Activated CD8-positive, alpha-beta memory T cell treated with anti-CD3 and anti-CD28 coated beads for 1 hour (primary cell): ENCODE measurements at regions not wholly inside any gene's neighbourhood (a gene's known extent, or its start where the extent isn't known, plus 50 kb on each side); places are given as distances from the start of the nearest gene placed in this dataset.

Experiments
- DNase-seq, 2 donors: peaks; one replicate each; pipeline ENCODE4 v3.0.0-alpha.2; 2020; ENCODE audit warnings: low read depth in 1 of 2; ENCODE audit errors: extremely low read depth in 1 of 2

DNA sequence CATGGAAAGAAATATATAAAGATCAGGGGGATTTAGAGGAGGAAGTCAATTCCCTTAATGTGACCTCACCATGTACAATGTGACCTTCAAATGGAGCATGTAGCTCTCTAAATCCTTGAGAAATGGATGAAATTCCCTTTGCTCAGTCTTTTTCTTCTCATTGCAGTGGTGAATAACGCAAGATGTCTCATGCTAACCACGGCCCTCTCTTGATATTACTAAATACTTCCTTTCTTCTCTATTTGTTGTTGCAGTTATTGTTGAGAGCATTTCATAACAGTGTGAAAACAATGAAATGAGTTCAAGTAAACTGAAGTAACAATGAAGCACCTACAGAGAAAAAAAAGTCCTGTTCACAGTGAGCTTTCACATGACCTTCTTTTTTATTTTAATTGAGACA, 55.6 kb downstream of the ZNF281 start:
- DNase-seq, result no peak

DNA sequence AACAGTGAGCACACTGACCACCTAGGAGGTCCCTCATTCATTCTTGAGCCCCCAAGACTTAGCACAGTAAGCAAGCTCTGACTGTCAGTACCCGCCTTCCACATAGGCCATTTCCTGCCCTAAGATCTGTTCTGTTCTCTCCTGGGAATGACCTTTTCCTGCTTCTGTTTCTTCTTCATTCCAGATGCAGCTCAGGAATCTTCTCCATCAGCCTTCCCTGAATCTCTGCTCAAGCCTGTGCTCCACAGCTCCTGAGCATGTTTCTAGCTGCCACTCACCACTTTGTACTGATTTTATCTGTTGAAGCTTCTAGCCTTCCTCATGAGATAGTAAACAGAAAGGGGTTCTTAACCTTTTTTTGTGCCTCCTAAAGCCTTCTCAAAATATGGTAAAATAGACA, 56.6 kb downstream of the ZNF281 start:
- no peak for DNase-seq

- DNase-seq, result no peak
These were observed 57.8 kb downstream of the ZNF281 start for GRCh38 chr1:200351826-200352549.

DNA sequence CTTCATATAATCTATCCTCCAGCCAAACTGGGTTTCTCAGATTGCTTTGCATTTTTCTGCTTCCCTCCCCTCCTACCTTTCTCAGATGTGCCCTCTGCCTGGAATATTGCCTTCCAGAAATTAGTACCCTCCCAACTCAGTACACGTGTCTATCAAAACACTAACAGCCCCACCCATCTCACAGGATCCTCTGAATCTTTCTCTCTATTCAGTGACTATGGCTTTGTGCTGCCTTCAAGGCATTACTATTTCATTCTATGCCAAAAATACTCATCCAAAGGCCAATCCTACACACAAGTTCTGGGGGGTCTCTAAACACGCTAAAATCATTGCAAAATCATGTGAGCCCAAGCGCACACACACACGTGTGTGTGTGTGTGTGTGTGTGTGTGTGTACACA, 58.4 kb downstream of the ZNF281 start:
- no peak for DNase-seq

GRCh38 chr1:200346700-200347099, 63.1 kb downstream of the ZNF281 start:
- DNase-seq, result no peak

GRCh38 chr1:200345520-200345919, 64.3 kb downstream of the ZNF281 start:
- DNase-seq, result no peak

- DNase-seq, result no peak
These were observed 66.0 kb downstream of the ZNF281 start for GRCh38 chr1:200343874-200344273.

GRCh38 chr1:200342511-200343311, 67.1 kb downstream of the ZNF281 start:
- no peak for DNase-seq

- DNase-seq, result no peak
These were observed 71.4 kb downstream of the ZNF281 start for GRCh38 chr1:200338451-200338850.

GRCh38 chr1:200337831-200338230, 72.0 kb downstream of the ZNF281 start:
- no peak for DNase-seq

- DNase-seq, result no peak
These were observed 72.4 kb downstream of the ZNF281 start for GRCh38 chr1:200337410-200337809.

DNA sequence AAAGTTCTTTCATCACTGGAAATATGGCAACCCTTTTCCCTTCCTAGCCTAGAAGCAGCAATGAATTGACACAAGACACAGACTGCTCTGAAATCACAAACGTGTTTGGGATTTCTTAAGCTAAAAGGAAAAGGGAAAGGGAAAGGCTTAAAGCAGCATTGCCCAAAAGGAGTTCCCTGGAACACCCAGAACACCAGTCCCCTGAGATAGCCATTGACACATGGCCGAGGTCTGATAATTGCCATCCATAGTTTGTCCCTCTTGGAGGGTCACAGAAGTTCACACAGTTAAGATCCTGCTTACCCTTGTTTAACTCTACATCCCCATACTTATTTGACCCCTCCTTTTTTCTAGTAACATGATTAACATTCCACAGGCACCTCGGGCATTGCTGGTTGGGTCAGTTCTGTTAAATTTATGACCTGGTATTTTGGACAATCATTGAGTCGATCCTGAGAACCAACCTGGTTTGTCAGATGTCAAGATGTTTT, 72.9 kb downstream of the ZNF281 start:
- no peak for DNase-seq

- no peak for DNase-seq
These were observed 73.6 kb downstream of the ZNF281 start for GRCh38 chr1:200336101-200336845.

DNA sequence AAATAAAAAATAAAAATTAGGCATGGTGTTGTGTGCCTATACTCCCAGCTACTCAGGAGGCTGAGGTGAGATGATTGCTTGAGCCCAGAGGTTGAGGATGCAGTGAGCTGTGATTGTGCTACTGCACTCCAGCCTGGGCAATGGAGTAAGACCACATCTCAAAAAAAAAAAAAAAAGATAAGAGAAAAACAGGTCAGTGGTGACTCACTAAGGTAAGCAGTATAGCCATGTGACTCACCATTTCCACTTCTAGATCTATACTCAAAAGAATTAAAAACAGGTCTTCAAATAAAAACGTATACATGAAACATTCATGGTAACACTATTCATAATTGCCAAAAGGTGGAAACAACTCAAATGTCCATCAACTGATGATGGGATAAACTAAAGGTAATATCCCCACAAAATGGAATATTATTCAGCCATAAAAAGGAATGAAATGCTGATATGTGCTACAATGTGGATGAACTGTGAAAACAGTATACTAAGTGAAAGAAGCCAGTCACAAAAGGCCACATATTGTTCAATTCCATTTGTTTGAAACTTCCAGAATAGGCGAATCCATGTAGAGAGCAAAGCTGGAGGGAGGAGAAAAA, 75.1 kb downstream of the ZNF281 start:
- DNase-seq, result no peak

DNA sequence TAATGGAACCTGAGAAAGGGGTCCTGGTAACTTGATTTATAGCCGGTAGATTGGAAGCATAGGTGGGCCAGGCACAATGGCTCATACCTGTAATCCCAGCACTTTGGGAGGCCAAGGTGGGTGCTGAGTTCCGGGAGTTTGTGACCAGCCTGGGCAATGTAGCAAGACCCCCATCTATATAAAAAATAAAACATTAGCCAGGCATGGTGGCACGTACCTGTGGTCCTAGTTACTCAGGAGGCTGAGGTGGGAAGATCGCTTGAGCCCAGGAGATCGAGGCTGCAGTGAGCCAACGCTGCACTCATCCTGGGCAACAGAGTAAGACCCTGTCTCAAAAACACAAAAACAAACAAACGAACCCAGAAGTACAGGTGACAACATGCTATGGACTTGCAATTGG, 76.5 kb downstream of the ZNF281 start:
- DNase-seq, result no peak

- DNase-seq, result no peak
These were observed 77.1 kb downstream of the ZNF281 start for GRCh38 chr1:200332716-200333115.

GRCh38 chr1:200330741-200331428, 79.0 kb downstream of the ZNF281 start:
- DNase-seq, result no peak

DNA sequence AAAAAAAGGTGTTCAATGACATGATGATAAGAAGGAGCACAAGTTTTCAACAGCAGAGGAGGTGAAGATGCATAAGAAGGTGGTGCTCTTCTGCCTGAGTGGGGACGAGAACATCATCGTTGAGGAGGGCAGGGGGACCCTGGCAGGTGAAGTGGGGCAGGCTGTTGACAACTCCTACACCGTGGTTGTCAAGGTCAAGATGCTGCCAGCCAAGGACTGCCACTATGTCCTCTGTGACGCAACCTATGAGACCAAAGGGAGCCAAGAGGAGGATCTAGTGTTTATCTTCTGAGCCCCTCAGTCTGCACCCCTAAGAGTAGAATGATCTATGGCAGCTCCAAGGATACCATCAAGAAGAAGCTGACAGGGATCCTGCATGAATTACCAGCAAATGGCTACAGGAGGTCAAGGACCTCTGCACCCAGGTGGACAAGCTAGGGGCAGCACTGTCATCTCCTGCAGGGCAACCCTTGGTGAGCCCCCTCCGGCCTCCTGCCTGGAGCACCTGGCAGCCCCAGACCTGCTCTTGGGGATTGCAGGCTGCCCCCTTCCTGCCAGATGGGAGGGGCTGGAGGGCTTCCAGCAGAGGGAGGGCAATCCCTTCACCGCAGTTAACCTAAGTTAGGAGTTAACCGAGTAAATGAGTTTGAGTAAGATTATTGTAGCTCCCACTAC, 80.5 kb downstream of the ZNF281 start:
- DNase-seq, result no peak

DNA sequence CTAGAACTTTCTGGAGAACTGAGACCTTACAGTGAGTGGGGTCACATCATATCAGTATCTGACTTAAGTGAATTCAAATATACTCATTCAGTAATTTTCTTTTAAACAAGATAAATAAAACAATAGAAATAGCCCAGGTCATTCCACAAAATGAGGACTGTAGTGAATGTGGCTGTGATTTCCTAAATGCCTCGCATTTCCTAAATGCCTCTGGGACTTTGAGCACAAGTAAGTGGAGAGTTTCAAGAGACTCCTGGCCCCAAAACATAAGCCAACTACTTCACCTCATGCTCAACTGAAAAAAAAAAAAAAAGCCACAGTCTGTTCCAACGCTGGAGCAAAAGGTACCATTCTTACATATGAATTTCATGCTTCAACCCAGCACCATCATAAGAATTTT, 81.5 kb downstream of the ZNF281 start:
- no peak for DNase-seq

DNA sequence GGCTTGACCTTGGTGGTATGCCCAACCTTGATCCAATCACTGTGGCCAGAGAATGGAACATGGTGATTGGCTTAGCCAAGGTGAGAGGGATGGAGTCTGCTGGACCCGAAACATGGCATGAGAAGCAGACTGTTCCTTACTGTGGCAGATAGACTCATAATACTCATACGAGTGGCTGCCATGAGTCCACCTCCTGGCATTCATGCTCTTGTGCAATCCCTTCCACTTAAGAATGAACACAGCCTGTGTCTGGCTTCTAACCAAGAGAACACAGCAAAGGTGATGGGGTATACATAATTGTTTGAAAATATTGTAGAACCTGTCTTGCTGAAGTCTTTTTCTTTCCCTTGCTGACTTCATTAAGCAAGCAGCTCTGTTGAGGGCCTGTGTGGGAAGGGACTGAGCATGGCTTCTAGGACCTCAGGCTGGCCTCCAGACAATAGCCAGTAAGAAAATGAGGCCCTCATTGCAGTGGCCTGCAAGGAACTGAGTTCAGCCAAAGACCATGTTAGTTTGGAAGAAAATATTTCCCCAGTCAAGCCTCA, 85.9 kb downstream of the ZNF281 start:
- DNase-seq, result no peak
